Motor neuron (in vitro differentiated cells): ENCODE measurements at regions not wholly inside any gene's neighbourhood (a gene's known extent, or its start where the extent isn't known, plus 50 kb on each side); places are given as distances from the start of the nearest gene placed in this dataset.

ENCODE experiments used
- ATAC-seq, 8 experiments: fragments of 200-7000 bp; cut with Tn5 transposase; replicated peaks in 6 of 8; 2 replicates each; pipeline ENCODE4 v1.8.0; 2021; ENCODE audit warnings: mild to moderate bottlenecking in 8 of 8, moderate library complexity in 8 of 8
- H3K27ac ChIP-seq, 2 donors: fragments of 250-450 bp; sonication (Bioruptor Pico); 2 replicates each; pipeline ENCODE4 v1.9.0; 2021; ENCODE audit warnings: antibody characterized with exemption in 2 of 2, mild to moderate bottlenecking in 2 of 2, moderate library complexity in 1 of 2
- H3K4me1 ChIP-seq, 2 donors: fragments of 250-450 bp; sonication (Bioruptor Pico); replicated peaks in 1 of 2; 2 replicates each; pipeline ENCODE4 v1.6.1; 2021; ENCODE audit warnings: antibody characterized with exemption in 2 of 2, mild to moderate bottlenecking in 2 of 2, moderate library complexity in 1 of 2
- H3K4me3 ChIP-seq, 5 donors: fragments of 250-450 bp; sonication (Bioruptor Pico); 2 replicates each; pipeline ENCODE4 v1.9.0; 2021; ENCODE audit warnings: antibody characterized with exemption in 5 of 5, mild to moderate bottlenecking in 5 of 5, moderate library complexity in 4 of 5
- WGBS, 10 experiments: fragments of 450-650 bp; shearing (Covaris generic); methylation state at CpG; one replicate each; pipeline ENCODE4 v1.0.0; 2022; 5-methylcytosine and 5-hydroxymethylcytosine counted together
- in situ Hi-C, 9 experiments: fragments of 400-800 bp; cut with MboI; loops; one replicate each; pipeline ENCODE4 v1.15.0; 2021; ENCODE audit warnings: low sequenced_read_pairs in 9 of 9, low pct_unique_long_range_greater_than_20kb in 2 of 9; ENCODE audit not compliant: unreplicated experiment in 9 of 9

- Histone ChIP-seq H3K27ac (no peak overlapping the region), H3K4me1 (no peaks in the 10 kb centered on the region), H3K4me3 (no peak overlapping the region)
- WGBS, 10 experiments: 60 to 100% (median 100%) methylated on average over 1 to 3 of the region's 3 CpGs; no CpG with 5 or more reads in 3 of the 10 experiments
- in situ Hi-C loops: no loop called here
- ATAC-seq: no peak
These were observed 66.2 kb upstream of the SDK1 start for GRCh38 chr7:3234851-3235250.

DNA sequence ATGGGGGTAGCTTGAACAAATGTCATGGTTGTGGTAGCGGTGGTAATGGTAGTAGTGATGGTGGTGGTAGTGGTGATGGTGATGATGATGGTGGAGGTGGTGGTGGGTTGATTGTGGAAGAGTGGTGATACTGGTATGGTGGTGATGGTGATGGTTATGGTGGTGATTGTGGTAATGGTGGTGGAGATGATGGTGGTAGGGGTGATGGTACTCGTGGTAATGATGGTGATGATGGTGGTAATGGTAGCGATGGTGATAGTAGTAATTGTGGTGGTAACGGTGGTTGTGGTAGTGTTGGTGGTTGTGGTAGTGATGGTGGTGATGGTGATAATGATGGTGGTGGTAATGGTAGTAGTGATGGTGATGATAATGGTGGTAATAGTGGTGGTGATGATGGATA, 65.7 kb upstream of the SDK1 start:
- in situ Hi-C loops: no loop called here
- Histone ChIP-seq H3K4me1 (no peaks in the 10 kb centered on the region), H3K27ac (no peak overlapping the region), H3K4me3 (no peak overlapping the region)
- no peak for ATAC-seq
- WGBS, 10 experiments: 13 to 94% (median 59%) methylated on average over 2 to 4 of the region's 4 CpGs; no CpG with 5 or more reads in 2 of the 10 experiments

DNA sequence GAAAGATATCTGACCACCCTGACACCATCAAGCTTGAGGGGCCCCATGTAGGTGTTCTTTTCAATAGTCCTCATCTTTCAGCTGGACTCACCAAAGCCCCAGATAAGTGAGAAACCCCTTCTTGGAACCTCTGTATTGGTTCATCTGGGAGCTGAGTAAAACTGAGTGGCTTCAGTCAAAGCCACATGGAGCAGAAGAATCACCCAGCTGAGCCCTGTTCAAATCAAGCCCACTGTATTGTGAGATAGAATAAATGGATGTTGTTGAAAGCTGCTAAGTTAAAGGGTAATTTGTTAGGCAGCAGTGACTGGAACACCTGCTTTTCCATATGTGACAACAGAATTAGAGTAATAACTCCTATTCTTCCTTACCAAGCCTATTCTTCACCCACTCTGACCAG, 64.8 kb upstream of the SDK1 start:
- Histone ChIP-seq H3K4me1 (no peaks in the 10 kb centered on the region), H3K4me3 (no peak overlapping the region), H3K27ac (no peak overlapping the region)
- in situ Hi-C loops: no loop called here
- ATAC-seq: no peak

- no peak for ATAC-seq
- Histone ChIP-seq H3K4me1 (peaks cover 0 to 6% of the 10 kb centered on the region in 2 donors), H3K27ac (no peak overlapping the region), H3K4me3 (no peak overlapping the region)
- in situ Hi-C loops: no loop called here
- WGBS, 10 experiments: 38 to 100% (median 79%) methylated on average over 1 to 3 of the region's 3 CpGs; no CpG with 5 or more reads in 4 of the 10 experiments
These were observed 62.4 kb upstream of the SDK1 start for GRCh38 chr7:3238525-3239210.

DNA sequence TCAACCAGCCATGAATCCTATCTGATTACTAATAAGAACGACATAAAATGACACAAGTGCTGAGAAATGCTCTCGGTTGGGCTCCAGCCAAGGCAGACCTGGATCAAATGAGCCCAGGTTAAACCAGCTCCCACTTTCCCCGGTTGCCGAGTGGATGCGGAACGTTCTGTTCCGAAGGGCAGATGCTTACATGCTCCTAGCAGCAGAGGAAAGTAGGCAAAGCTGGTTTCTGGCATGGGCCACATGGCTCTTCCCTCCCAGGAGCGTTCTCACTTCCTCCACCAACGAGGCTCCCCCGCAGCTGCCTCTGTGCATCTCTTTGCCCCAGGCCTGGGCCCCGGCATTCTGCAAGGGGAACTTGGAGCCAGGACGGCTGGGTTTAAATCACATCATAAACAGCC, 61.8 kb upstream of the SDK1 start:
- in situ Hi-C loops: no loop called here
- no peak for ATAC-seq
- Histone ChIP-seq H3K27ac (no peak overlapping the region), H3K4me3 (no peak overlapping the region), H3K4me1 (peaks cover 5 to 12% of the 10 kb centered on the region in 2 donors)
- 0 to 100% (median 86%) methylated on average over 1 to 10 of the region's 12 CpGs; no CpG with 5 or more reads in 1 of the 10 experiments for WGBS, 10 experiments

DNA sequence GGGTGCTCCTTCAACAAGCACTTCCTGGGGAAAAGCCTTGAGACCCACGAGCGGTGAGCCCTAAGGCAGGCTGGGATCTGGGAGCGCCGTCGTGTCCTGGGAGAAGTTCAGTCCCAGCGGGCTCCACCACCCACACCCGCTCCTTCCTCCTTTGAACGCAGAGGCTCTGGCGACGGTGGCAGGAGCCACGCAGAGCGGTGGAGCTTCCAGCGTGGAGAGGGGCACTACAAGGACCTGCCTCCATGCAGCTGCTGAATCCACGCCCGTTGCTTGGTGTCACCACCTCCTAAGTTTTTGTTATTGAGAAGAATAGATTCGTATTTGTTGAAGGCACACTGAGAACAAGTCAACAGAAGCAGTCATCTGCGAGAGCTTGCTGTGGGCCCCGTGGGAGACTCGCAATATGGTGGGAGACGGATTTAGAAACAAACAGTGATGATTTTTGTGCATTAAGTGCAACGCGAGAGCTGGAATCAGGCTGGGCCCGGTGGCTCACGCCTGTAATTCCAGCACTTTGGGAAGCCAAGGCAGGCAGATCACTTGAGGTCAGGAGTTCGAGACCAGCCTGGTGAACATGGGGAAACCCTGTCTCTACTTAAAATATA, 60.1 kb upstream of the SDK1 start:
- no peak for ATAC-seq
- in situ Hi-C loops: no loop called here
- Histone ChIP-seq H3K4me1 (peaks cover 15 to 21% of the 10 kb centered on the region in 2 donors), H3K4me3 (no peak overlapping the region), H3K27ac (no peak overlapping the region)
- 14 to 93% (median 85%) methylated on average over 1 to 18 of the region's 25 CpGs; no CpG with 5 or more reads in 3 of the 10 experiments for WGBS, 10 experiments

- Histone ChIP-seq H3K4me1 (peaks cover 21 to 26% of the 10 kb centered on the region in 2 donors), H3K27ac (no peak overlapping the region), H3K4me3 (no peak overlapping the region)
- 37 to 100% (median 65%) methylated on average over 1 to 4 of the region's 6 CpGs; no CpG with 5 or more reads in 5 of the 10 experiments for WGBS, 10 experiments
- in situ Hi-C loops: no loop called here
- no peak for ATAC-seq
These were observed 59.3 kb upstream of the SDK1 start for GRCh38 chr7:3241686-3242258.

- 38 to 100% (median 89%) methylated on average over 1 to 2 of the region's 2 CpGs; no CpG with 5 or more reads in 1 of the 10 experiments for WGBS, 10 experiments
These were observed 58.6 kb upstream of the SDK1 start for GRCh38 chr7:3242398-3242972.

GRCh38 chr7:3243256-3243655, 57.8 kb upstream of the SDK1 start:
- in situ Hi-C loops: no loop called here
- Histone ChIP-seq H3K4me3 (no peak overlapping the region), H3K27ac (no peak overlapping the region), H3K4me1 (peaks cover 21 to 26% of the 10 kb centered on the region in 2 donors)
- WGBS, 10 experiments: 13 to 75% (median 59%) methylated on average over 1 to 3 of the region's 5 CpGs; no CpG with 5 or more reads in 4 of the 10 experiments
- ATAC-seq: peak in 4 of 8 experiments; percentile 7 to 28 (median 12)

More at GRCh38 chr7:3242398-3242972, 58.6 kb upstream of the SDK1 start:
- no peak for ATAC-seq
- Histone ChIP-seq H3K4me3 (no peak overlapping the region), H3K27ac (no peak overlapping the region), H3K4me1 (peaks cover 21 to 26% of the 10 kb centered on the region in 2 donors)
- in situ Hi-C loops: no loop called here

DNA sequence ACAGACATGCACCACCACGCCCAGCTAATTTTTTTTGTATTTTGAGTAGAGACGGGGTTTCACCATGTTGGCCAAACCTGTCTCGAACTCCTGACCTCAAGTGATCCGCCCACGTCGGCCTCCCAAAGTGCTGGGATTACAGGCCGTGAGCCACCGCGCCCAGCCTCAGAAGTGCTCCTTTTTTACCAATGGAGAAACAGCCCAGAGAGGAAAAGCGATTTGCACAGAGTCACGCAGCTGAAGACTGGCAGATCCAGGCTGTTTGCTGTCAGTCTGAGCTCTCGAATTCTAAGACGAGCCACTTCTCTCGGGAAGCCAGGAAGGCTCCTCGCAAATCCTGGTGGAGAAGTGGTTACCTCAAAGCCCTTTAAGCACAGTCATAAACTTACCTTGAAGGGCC, 57.4 kb upstream of the SDK1 start:
- Histone ChIP-seq H3K4me1 (peaks cover 21 to 30% of the 10 kb centered on the region in 2 donors), H3K4me3 (no peak overlapping the region), H3K27ac (no peak overlapping the region)
- in situ Hi-C loops: no loop called here
- 42 to 97% (median 76%) methylated on average over 2 to 14 of the region's 15 CpGs; no CpG with 5 or more reads in 4 of the 10 experiments for WGBS, 10 experiments
- ATAC-seq: no peak

GRCh38 chr7:3244241-3244814, 56.7 kb upstream of the SDK1 start:
- Histone ChIP-seq H3K4me1 (peaks cover 21 to 30% of the 10 kb centered on the region in 2 donors), H3K27ac (no peak overlapping the region), H3K4me3 (no peak overlapping the region)
- 0 to 82% (median 60%) methylated on average over 1 to 5 of the region's 7 CpGs; no CpG with 5 or more reads in 2 of the 10 experiments for WGBS, 10 experiments
- in situ Hi-C loops: no loop called here
- peak in 5 of 8 experiments; percentile 82 to 96 (median 90) for ATAC-seq

GRCh38 chr7:3245077-3245476, 56.0 kb upstream of the SDK1 start:
- 12 to 100% (median 83%) methylated on average over 1 to 2 of the region's 2 CpGs; no CpG with 5 or more reads in 2 of the 10 experiments for WGBS, 10 experiments
- in situ Hi-C loops: no loop called here
- peaks cover 21 to 30% of the 10 kb centered on the region in 2 donors for H3K4me1 ChIP-seq
- no peak for ATAC-seq
- H3K4me3 ChIP-seq: no peak overlapping the region
- no peak overlapping the region for H3K27ac ChIP-seq

DNA sequence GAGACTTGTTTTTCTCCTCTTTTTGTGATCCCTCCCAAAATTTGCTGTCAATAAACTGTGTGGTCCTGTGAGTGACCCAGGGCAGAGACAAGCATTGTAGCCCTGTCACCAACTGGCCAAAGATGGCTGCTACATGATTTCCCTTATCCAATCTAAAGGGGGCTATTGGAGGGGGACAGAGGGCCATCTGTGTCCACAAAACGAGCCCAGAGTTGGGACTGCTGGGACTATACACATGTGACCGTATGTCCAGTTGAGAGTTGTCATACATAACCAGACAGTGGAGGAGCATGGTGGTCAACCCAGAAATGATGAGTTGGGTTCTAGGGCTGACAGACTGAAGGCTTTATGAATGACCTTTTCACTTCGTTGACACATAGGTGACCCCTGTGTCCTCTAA, 55.3 kb upstream of the SDK1 start:
- in situ Hi-C loops: no loop called here
- Histone ChIP-seq H3K4me3 (no peak overlapping the region), H3K4me1 (peaks cover 21 to 30% of the 10 kb centered on the region in 2 donors), H3K27ac (peak overlapping the region; percentile 31 to 38)
- WGBS, 10 experiments: 0 to 83% (median 54%) methylated on average over 1 to 2 of the region's 3 CpGs; no CpG with 5 or more reads in 4 of the 10 experiments
- ATAC-seq: no peak
